Suprapubic skin (tissue), 4 donors: ENCODE measurements at regions not wholly inside any gene's neighbourhood (a gene's known extent, or its start where the extent isn't known, plus 50 kb on each side); places are given as distances from the start of the nearest gene placed in this dataset.

ENCODE experiments used
- DNase-seq, 2 donors: peaks; one replicate each; pipeline ENCODE4 v3.0.0-alpha.2; 2019; ENCODE audit warnings: low spot score in 2 of 2
- H3K27ac ChIP-seq: fragments of 200-600 bp; sonication (generic); one replicate; pipeline ENCODE4 v1.5.1; 2019
- H3K27me3 ChIP-seq: fragments of 200-600 bp; sonication (generic); one replicate; pipeline ENCODE4 v1.5.1; 2019
- H3K36me3 ChIP-seq: fragments of 200-600 bp; sonication (generic); one replicate; pipeline ENCODE4 v1.5.1; 2019
- H3K4me1 ChIP-seq: fragments of 200-600 bp; sonication (generic); one replicate; pipeline ENCODE4 v1.5.1; 2019
- H3K4me3 ChIP-seq: fragments of 200-600 bp; sonication (generic); one replicate; pipeline ENCODE4 v1.5.1; 2019; ENCODE audit warnings: mild to moderate bottlenecking
- H3K9me3 ChIP-seq: fragments of 200-600 bp; sonication (generic); one replicate; pipeline ENCODE4 v1.5.1; 2019
- EP300 ChIP-seq: sonication (generic); formaldehyde crosslinking; IDR thresholded peaks from one replicate; pipeline ENCODE4 v1.6.1; 2017; ENCODE audit warnings: antibody characterized with exemption
- POLR2A ChIP-seq, 2 donors: fragments of 450-650 bp; IDR thresholded peaks; one replicate each; pipeline ENCODE4 v1.6.1; 2017; ENCODE audit warnings: antibody characterized with exemption in 2 of 2, mild to moderate bottlenecking in 2 of 2, moderate library complexity in 2 of 2
- POLR2AphosphoS5 ChIP-seq, 3 donors: sonication (generic); formaldehyde crosslinking; IDR thresholded peaks; one replicate each; pipeline ENCODE4 v1.6.1; 2017; ENCODE audit warnings: antibody characterized with exemption in 3 of 3
- WGBS: methylation state at CpG from one replicate; pipeline ENCODE4 v1.1.5; 2018; 5-methylcytosine and 5-hydroxymethylcytosine counted together
- TF ChIP-seq, protein P1 (sequence below), 2 donors: fragments of 200-600 bp in 1 of 2; fragments of 450-650 bp in 1 of 2; sonication (generic) in 1 of 2; IDR thresholded peaks; one replicate each; pipeline ENCODE4 v1.5.1; 2016 to 2019; ENCODE audit warnings: antibody characterized with exemption in 2 of 2, mild to moderate bottlenecking in 1 of 2, moderate library complexity in 1 of 2

GRCh38 chr16:6642271-6642670, 690.4 kb upstream of the RBFOX1 start:
- WGBS = 23% methylated on average over 9 of the region's 9 CpGs
- no peak for TF ChIP-seq EP300
- TF ChIP-seq, protein P1, sequence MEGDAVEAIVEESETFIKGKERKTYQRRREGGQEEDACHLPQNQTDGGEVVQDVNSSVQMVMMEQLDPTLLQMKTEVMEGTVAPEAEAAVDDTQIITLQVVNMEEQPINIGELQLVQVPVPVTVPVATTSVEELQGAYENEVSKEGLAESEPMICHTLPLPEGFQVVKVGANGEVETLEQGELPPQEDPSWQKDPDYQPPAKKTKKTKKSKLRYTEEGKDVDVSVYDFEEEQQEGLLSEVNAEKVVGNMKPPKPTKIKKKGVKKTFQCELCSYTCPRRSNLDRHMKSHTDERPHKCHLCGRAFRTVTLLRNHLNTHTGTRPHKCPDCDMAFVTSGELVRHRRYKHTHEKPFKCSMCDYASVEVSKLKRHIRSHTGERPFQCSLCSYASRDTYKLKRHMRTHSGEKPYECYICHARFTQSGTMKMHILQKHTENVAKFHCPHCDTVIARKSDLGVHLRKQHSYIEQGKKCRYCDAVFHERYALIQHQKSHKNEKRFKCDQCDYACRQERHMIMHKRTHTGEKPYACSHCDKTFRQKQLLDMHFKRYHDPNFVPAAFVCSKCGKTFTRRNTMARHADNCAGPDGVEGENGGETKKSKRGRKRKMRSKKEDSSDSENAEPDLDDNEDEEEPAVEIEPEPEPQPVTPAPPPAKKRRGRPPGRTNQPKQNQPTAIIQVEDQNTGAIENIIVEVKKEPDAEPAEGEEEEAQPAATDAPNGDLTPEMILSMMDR (IDR thresholded peaks at IDR 0.05) = no peak
- TF ChIP-seq POLR2A (IDR thresholded peaks at IDR 0.05) = no peak
- no peak for TF ChIP-seq POLR2AphosphoS5 (IDR thresholded peaks at IDR 0.05)
- H3K36me3 ChIP-seq = no peaks in the 10 kb centered on the region
- H3K4me3 ChIP-seq = no peak overlapping the region
- DNase-seq = no peak
- no peak overlapping the region for H3K27ac ChIP-seq
- H3K9me3 ChIP-seq = no peaks in the 10 kb centered on the region
- H3K27me3 ChIP-seq = peaks cover 12% of the 10 kb centered on the region
- H3K4me1 ChIP-seq = no peaks in the 10 kb centered on the region

- no peaks in the 10 kb centered on the region for H3K4me1 ChIP-seq
- no peak for TF ChIP-seq EP300
- no peak for TF ChIP-seq POLR2AphosphoS5 (IDR thresholded peaks at IDR 0.05)
- TF ChIP-seq POLR2A (IDR thresholded peaks at IDR 0.05) = no peak
- TF ChIP-seq, protein P1 (IDR thresholded peaks at IDR 0.05) = no peak
- WGBS = 81% methylated on average over 10 of the region's 10 CpGs
These were observed 691.6 kb upstream of the RBFOX1 start for GRCh38 chr16:6641091-6641490.

GRCh38 chr16:6636457-6636856, 696.2 kb upstream of the RBFOX1 start:
- Histone ChIP-seq H3K27me3 (peaks cover 5% of the 10 kb centered on the region), H3K4me3 (no peak overlapping the region), H3K36me3 (no peaks in the 10 kb centered on the region), H3K4me1 (no peaks in the 10 kb centered on the region), H3K27ac (no peak overlapping the region), H3K9me3 (no peaks in the 10 kb centered on the region)
- 88% methylated on average over 4 of the region's 4 CpGs for WGBS
- TF ChIP-seq, protein P1 (IDR thresholded peaks at IDR 0.05) = no peak
- TF ChIP-seq POLR2AphosphoS5 (IDR thresholded peaks at IDR 0.05) = no peak
- no peak for TF ChIP-seq EP300
- TF ChIP-seq POLR2A (IDR thresholded peaks at IDR 0.05) = no peak
- DNase-seq = no peak

More at GRCh38 chr16:6641091-6641490, 691.6 kb upstream of the RBFOX1 start:
- Histone ChIP-seq H3K9me3 (no peaks in the 10 kb centered on the region), H3K36me3 (no peaks in the 10 kb centered on the region), H3K4me3 (no peak overlapping the region), H3K27ac (no peak overlapping the region), H3K27me3 (peaks cover 12% of the 10 kb centered on the region)
- no peak for DNase-seq

DNA sequence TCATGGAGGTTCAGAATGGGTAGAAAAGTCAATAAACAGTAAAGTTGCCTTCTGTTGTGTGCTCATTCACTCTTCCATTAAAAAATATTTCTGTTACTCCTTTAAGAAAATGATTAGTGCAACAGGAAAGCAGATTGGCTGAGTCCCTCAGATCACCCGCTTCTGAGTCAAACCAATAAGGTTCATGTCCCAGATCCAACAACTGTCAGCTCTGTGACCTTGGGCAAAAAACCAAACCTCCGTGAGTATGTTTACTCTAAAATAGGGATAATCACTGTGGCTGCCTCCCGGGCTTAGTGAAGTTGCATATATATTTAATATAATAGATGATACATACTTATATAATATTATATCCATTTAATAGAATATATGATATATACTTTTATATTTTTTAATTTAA, 698.5 kb upstream of the RBFOX1 start:
- DNase-seq = no peak
- Histone ChIP-seq H3K27ac (no peak overlapping the region), H3K4me1 (no peaks in the 10 kb centered on the region), H3K36me3 (no peaks in the 10 kb centered on the region), H3K4me3 (no peak overlapping the region), H3K27me3 (no peaks in the 10 kb centered on the region), H3K9me3 (no peaks in the 10 kb centered on the region)
- no peak for TF ChIP-seq POLR2A (IDR thresholded peaks at IDR 0.05)
- TF ChIP-seq EP300 = no peak
- TF ChIP-seq POLR2AphosphoS5 (IDR thresholded peaks at IDR 0.05) = no peak
- TF ChIP-seq, protein P1 (IDR thresholded peaks at IDR 0.05) = no peak
- 71% methylated on average over 3 of the region's 3 CpGs for WGBS

- WGBS = 71% methylated on average over 5 of the region's 5 CpGs
- TF ChIP-seq POLR2A (IDR thresholded peaks at IDR 0.05) (no peak), EP300 (no peak), POLR2AphosphoS5 (IDR thresholded peaks at IDR 0.05) (no peak)
- TF ChIP-seq, protein P1 (IDR thresholded peaks at IDR 0.05) = no peak
- H3K9me3 ChIP-seq = no peaks in the 10 kb centered on the region
- H3K27me3 ChIP-seq = no peaks in the 10 kb centered on the region
- H3K4me1 ChIP-seq = no peaks in the 10 kb centered on the region
- H3K27ac ChIP-seq = no peak overlapping the region
- DNase-seq = no peak
- no peaks in the 10 kb centered on the region for H3K36me3 ChIP-seq
- no peak overlapping the region for H3K4me3 ChIP-seq
These were observed 699.2 kb upstream of the RBFOX1 start for GRCh38 chr16:6633456-6633855.
